ENCODE measurements at regions not wholly inside any gene's neighbourhood (a gene's known extent, or its start where the extent isn't known, plus 50 kb on each side); places are given as distances from the start of the nearest gene placed in this dataset.

DNA sequence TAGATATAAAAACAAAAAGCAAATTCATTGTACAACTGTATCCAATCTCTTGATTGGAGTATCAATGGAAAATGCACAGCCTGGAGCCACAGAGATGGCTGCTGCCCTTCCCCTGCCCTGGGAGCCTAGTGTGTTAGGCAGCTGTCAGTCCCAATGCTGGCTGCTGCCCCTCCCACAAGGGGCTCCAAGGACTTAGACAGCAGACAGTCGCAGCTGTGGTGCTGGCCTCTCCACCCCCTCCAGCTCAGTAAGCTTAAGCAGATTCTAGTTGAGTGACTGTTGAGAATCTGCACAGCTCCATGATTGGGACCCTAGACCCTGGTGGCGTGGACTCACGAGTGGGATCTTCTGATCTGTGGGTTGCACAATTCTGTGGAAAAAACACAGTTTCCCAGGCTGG lies 1511.2 kb downstream of the FAM181B start:
- H3K4me2 ChIP-seq (ENCODE audit: low read length), result no peak overlapping the region
- BruUV-seq (replicated peaks), result no TSS peak
- H3K4me1 ChIP-seq (ENCODE audit: insufficient read depth, low read length), result no peaks in the 10 kb centered on the region
- ChIA-PET CTCF (no interaction called here), POLR2A (ENCODE audit: unreplicated experiment) (no interaction called here)
- H2AFZ ChIP-seq (ENCODE audit: low read length), result no peak overlapping the region
- H3K4me3 ChIP-seq (ENCODE audit: low read length), result no peak overlapping the region
- no peaks in the 10 kb centered on the region for H4K20me1 ChIP-seq (ENCODE audit: low read length)
- no peaks in the 10 kb centered on the region for H3K36me3 ChIP-seq (ENCODE audit: low read depth, low read length)
- peaks cover 4% of the 10 kb centered on the region; the same call in 1 of the 2 replicates for H3K27me3 ChIP-seq (ENCODE audit: low read length)
- DNase-seq, result no peak
- 0 out of 2 replicates have a peak, but pooled peaks cover 9% of the 10 kb centered on the region for H3K9me3 ChIP-seq (ENCODE audit: low read length)
- no peak overlapping the region for H3K9ac ChIP-seq (ENCODE audit: low read length)
- intact Hi-C loops (cut with micrococcal nuclease), result no loop called here
- TF ChIP-seq, protein P1, sequence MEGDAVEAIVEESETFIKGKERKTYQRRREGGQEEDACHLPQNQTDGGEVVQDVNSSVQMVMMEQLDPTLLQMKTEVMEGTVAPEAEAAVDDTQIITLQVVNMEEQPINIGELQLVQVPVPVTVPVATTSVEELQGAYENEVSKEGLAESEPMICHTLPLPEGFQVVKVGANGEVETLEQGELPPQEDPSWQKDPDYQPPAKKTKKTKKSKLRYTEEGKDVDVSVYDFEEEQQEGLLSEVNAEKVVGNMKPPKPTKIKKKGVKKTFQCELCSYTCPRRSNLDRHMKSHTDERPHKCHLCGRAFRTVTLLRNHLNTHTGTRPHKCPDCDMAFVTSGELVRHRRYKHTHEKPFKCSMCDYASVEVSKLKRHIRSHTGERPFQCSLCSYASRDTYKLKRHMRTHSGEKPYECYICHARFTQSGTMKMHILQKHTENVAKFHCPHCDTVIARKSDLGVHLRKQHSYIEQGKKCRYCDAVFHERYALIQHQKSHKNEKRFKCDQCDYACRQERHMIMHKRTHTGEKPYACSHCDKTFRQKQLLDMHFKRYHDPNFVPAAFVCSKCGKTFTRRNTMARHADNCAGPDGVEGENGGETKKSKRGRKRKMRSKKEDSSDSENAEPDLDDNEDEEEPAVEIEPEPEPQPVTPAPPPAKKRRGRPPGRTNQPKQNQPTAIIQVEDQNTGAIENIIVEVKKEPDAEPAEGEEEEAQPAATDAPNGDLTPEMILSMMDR (conservative IDR thresholded peaks at IDR 0.05; ENCODE audit: low read depth, low read length), result no peak
- TF ChIP-seq EZH2 (IDR thresholded peaks at IDR 0.05; ENCODE audit: low read length, unreplicated experiment), result no peak
- TF ChIP-seq EZH2phosphoT487 (IDR thresholded peaks at IDR 0.05; ENCODE audit: borderline replicate concordance, low read length), result no peak
- ATAC-seq, result no peak
- no peak overlapping the region for H3K27ac ChIP-seq (ENCODE audit: low read length)
- no peaks in the 10 kb centered on the region for H3F3A ChIP-seq (ENCODE audit: low read length, unreplicated experiment)
- H3K9me2 ChIP-seq (replicated peaks; ENCODE audit: low read length), result no peaks in the 10 kb centered on the region
- no peaks in the 10 kb centered on the region for H3K79me2 ChIP-seq (ENCODE audit: low read length)

DNA sequence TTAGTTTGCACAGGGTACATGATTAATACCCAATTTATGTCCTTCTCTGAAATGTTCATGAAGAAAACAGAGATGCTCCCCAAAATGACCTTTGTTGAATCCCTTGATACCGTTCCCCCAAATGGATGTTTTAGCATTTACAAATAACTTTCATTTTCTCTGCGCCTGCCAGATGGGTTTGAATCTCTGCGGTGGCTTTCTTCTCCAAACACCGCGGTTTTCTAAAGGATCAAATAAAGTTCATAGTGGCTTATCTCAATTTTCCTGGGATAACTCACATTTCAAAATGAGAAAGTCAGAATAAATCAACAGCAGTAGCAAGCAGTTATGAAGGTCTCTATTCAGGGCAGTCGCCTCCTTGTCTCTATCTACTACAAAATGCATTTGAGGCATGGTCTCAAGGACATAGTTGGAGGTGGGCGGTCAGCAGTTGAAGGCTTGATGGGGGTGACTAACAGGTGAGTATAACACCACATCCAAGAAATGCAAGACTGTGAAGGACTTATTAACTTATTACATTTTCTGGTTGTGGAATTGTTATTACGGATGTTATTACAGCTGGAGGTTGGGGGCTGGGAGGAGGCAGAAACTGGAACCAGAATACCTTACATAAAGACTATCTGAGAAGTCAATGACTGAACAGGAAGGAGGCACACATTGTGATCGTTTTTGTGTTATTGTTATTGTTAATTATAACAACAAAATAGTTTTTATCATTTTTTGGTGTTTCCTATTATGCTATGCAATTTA lies 1513.3 kb downstream of the FAM181B start:
- no peak overlapping the region for H3K4me2 ChIP-seq (ENCODE audit: low read length)
- H3K9me3 ChIP-seq (ENCODE audit: low read length), result 0 out of 2 replicates have a peak, but pooled peaks cover 4% of the 10 kb centered on the region
- no peaks in the 10 kb centered on the region for H3K36me3 ChIP-seq (ENCODE audit: low read depth, low read length)
- ATAC-seq (no peak), DNase-seq (no peak)
- ChIA-PET CTCF (no interaction called here), POLR2A (ENCODE audit: unreplicated experiment) (no interaction called here)
- no peaks in the 10 kb centered on the region for H3F3A ChIP-seq (ENCODE audit: low read length, unreplicated experiment)
- H3K27me3 ChIP-seq (ENCODE audit: low read length), result peaks cover 4% of the 10 kb centered on the region; the same call in 1 of the 2 replicates
- no peaks in the 10 kb centered on the region for H3K79me2 ChIP-seq (ENCODE audit: low read length)
- H3K4me1 ChIP-seq (ENCODE audit: insufficient read depth, low read length), result no peaks in the 10 kb centered on the region
- BruUV-seq (replicated peaks), result no TSS peak
- no peak overlapping the region for H3K9ac ChIP-seq (ENCODE audit: low read length)
- no peak overlapping the region for H3K4me3 ChIP-seq (ENCODE audit: low read length)
- H2AFZ ChIP-seq (ENCODE audit: low read length), result no peak overlapping the region
- no peak overlapping the region for H3K27ac ChIP-seq (ENCODE audit: low read length)
- no peaks in the 10 kb centered on the region for H3K9me2 ChIP-seq (replicated peaks; ENCODE audit: low read length)
- intact Hi-C loops (cut with micrococcal nuclease), result no loop called here
- no peaks in the 10 kb centered on the region for H4K20me1 ChIP-seq (ENCODE audit: low read length)
- no peak for TF ChIP-seq EZH2 (IDR thresholded peaks at IDR 0.05; ENCODE audit: low read length, unreplicated experiment)
- TF ChIP-seq EZH2phosphoT487 (IDR thresholded peaks at IDR 0.05; ENCODE audit: borderline replicate concordance, low read length), result no peak
- TF ChIP-seq, protein P1 (conservative IDR thresholded peaks at IDR 0.05; ENCODE audit: low read depth, low read length), result no peak

DNA sequence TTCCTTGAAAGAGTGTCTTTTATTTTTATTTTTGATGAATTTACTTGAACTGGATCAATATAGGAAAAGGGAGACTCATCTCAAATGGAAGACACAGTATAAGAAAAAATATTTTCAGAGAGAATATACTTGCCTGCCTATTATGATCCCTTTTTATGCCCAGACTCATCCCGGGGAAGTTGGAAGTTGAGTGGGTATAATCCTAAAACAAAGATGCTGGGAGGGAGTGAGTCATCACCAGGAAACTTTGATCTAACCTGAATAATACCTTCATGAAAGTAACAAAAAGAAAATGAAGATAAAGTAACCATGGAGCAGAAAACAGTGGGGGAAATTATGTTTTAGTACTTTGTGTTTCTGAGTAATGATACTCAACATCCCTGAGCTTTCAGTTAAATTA lies 1514.0 kb downstream of the FAM181B start:
- 0 out of 2 replicates have a peak, but pooled peaks cover 4% of the 10 kb centered on the region for H3K9me3 ChIP-seq (ENCODE audit: low read length)
- POLR2A ChIA-PET (ENCODE audit: unreplicated experiment), result no interaction called here

More for the DNA sequence above, 1514.0 kb downstream of the FAM181B start:
- H3K27ac ChIP-seq (ENCODE audit: low read length), result no peak overlapping the region
- H3K4me1 ChIP-seq (ENCODE audit: insufficient read depth, low read length), result no peaks in the 10 kb centered on the region
- peaks cover 4% of the 10 kb centered on the region; the same call in 1 of the 2 replicates for H3K27me3 ChIP-seq (ENCODE audit: low read length)
- no peak overlapping the region for H3K9ac ChIP-seq (ENCODE audit: low read length)
- no peaks in the 10 kb centered on the region for H3K9me2 ChIP-seq (replicated peaks; ENCODE audit: low read length)
- intact Hi-C loops (cut with micrococcal nuclease), result no loop called here
- no peak for DNase-seq
- ATAC-seq, result no peak
- H3K36me3 ChIP-seq (ENCODE audit: low read depth, low read length), result no peaks in the 10 kb centered on the region
- H3K4me2 ChIP-seq (ENCODE audit: low read length), result no peak overlapping the region
- H2AFZ ChIP-seq (ENCODE audit: low read length), result no peak overlapping the region
- H4K20me1 ChIP-seq (ENCODE audit: low read length), result no peaks in the 10 kb centered on the region
- CTCF ChIA-PET, result no interaction called here
- TF ChIP-seq, protein P1 (conservative IDR thresholded peaks at IDR 0.05; ENCODE audit: low read depth, low read length), result no peak
- TF ChIP-seq EZH2phosphoT487 (IDR thresholded peaks at IDR 0.05; ENCODE audit: borderline replicate concordance, low read length) (no peak), EZH2 (IDR thresholded peaks at IDR 0.05; ENCODE audit: low read length, unreplicated experiment) (no peak)
- BruUV-seq (replicated peaks), result no TSS peak
- no peaks in the 10 kb centered on the region for H3K79me2 ChIP-seq (ENCODE audit: low read length)
- no peaks in the 10 kb centered on the region for H3F3A ChIP-seq (ENCODE audit: low read length, unreplicated experiment)
- no peak overlapping the region for H3K4me3 ChIP-seq (ENCODE audit: low read length)

Measured in PC-3 (cell line).